HEK293T (cell line): ENCODE measurements at regions not wholly inside any gene's neighbourhood (a gene's known extent, or its start where the extent isn't known, plus 50 kb on each side); places are given as distances from the start of the nearest gene placed in this dataset.

Experiments used
- ARNT ChIP-seq: fragments of 450-650 bp; IDR thresholded peaks from 2 replicates; pipeline ENCODE4 v1.6.1; 2017; ENCODE audit warnings: mild to moderate bottlenecking
- BHLHE40 ChIP-seq: fragments of 450-650 bp; IDR thresholded peaks from 2 replicates; pipeline ENCODE4 v1.6.1; 2016; ENCODE audit warnings: mild to moderate bottlenecking, moderate library complexity, borderline replicate concordance
- CTBP1 ChIP-seq: fragments of 450-650 bp; IDR thresholded peaks from 2 replicates; pipeline ENCODE4 v1.6.1; 2016; ENCODE audit warnings: borderline replicate concordance
- ELF4 ChIP-seq: fragments of 450-650 bp; IDR thresholded peaks from 2 replicates; pipeline ENCODE4 v1.6.1; 2017; ENCODE audit warnings: antibody characterized with exemption
- FOXK2 ChIP-seq: fragments of 450-650 bp; IDR thresholded peaks from 2 replicates; pipeline ENCODE4 v1.6.1; 2016; ENCODE audit warnings: mild to moderate bottlenecking
- FOXM1 ChIP-seq: fragments of 450-650 bp; IDR thresholded peaks from 2 replicates; pipeline ENCODE4 v1.6.1; 2017; ENCODE audit warnings: mild to moderate bottlenecking, borderline replicate concordance
- PKNOX1 ChIP-seq: fragments of 450-650 bp; IDR thresholded peaks from 2 replicates; pipeline ENCODE4 v1.6.1; 2016
- TARDBP ChIP-seq: fragments of 450-650 bp; IDR thresholded peaks from 2 replicates; pipeline ENCODE4 v1.6.1; 2016

GRCh38 chr5:2003690-2004365 is 121.1 kb upstream of the IRX4 start:
- no peak for TF ChIP-seq BHLHE40
- no peak for TF ChIP-seq ELF4
- TF ChIP-seq CTBP1, result no peak
- TF ChIP-seq ARNT, result no peak
- TF ChIP-seq PKNOX1, result no peak
- TF ChIP-seq FOXM1, result no peak
- no peak for TF ChIP-seq TARDBP
- TF ChIP-seq FOXK2, result no peak
